OCI-LY7 (cell line): ENCODE measurements at regions not wholly inside any gene's neighbourhood (a gene's known extent, or its start where the extent isn't known, plus 50 kb on each side); places are given as distances from the start of the nearest gene placed in this dataset.

ENCODE experiments used
- BruUV-seq: library from RNA; stranded (reverse); fragments of 400-500 nt; replicated peaks from 2 replicates; lab custom pipeline; 2021; lab: Mats Ljungman, UMichigan
- CTCF ChIA-PET: fragments of 300-600 bp; sonication (Branson Sonifier 250); formaldehyde crosslinking; loops from one replicate; lab custom pipeline; 2022; ENCODE audit warnings: antibody characterized with exemption; ENCODE audit not compliant: unreplicated experiment; lab: Charles Lee
- POLR2A ChIA-PET: fragments of 300-600 bp; sonication (Branson Sonifier 250); formaldehyde crosslinking; loops from one replicate; lab custom pipeline; 2022; ENCODE audit warnings: antibody characterized with exemption; lab: Charles Lee
- DNase-seq: peaks from one replicate; pipeline ENCODE4 v3.0.0-alpha.2; 2015; ENCODE audit warnings: low spot score
- H2AFZ ChIP-seq: fragments of 200-600 bp; sonication (generic), shearing (Covaris generic); 2 replicates; pipeline ENCODE4 v1.6.1; 2014; ENCODE audit warnings: mild to moderate bottlenecking, antibody characterized with exemption, low read length, moderate library complexity
- H3K27ac ChIP-seq: fragments of 200-600 bp; sonication (generic); 2 replicates; pipeline ENCODE4 v1.5.1; 2014; ENCODE audit warnings: mixed run types, low read depth, mild to moderate bottlenecking, moderate library complexity, low read length, inconsistent platforms; ENCODE audit not compliant: poor library complexity, severe bottlenecking
- H3K36me3 ChIP-seq: fragments of 200-600 bp; sonication (generic); 2 replicates; pipeline ENCODE4 v1.6.1; 2014; ENCODE audit warnings: mild to moderate bottlenecking, antibody characterized with exemption, low read length, moderate library complexity, mixed read lengths; ENCODE audit not compliant: insufficient read depth
- H3K4me1 ChIP-seq: fragments of 200-600 bp; sonication (generic); 2 replicates; pipeline ENCODE4 v1.5.1; 2014; ENCODE audit warnings: mild to moderate bottlenecking, low read length; ENCODE audit not compliant: insufficient read depth, poor library complexity, severe bottlenecking
- H3K4me2 ChIP-seq: fragments of 200-600 bp; sonication (generic); 2 replicates; pipeline ENCODE4 v1.6.1; 2014; ENCODE audit warnings: mild to moderate bottlenecking, low read length
- H3K4me3 ChIP-seq: fragments of 200-600 bp; sonication (generic); 2 replicates; pipeline ENCODE4 v1.5.1; 2014; ENCODE audit warnings: mild to moderate bottlenecking, low read depth, low read length; ENCODE audit not compliant: poor library complexity, severe bottlenecking
- H3K79me2 ChIP-seq: fragments of 200-600 bp; sonication (generic); 2 replicates; pipeline ENCODE4 v1.6.1; 2016; ENCODE audit warnings: low read depth, mild to moderate bottlenecking, low read length, moderate library complexity, mixed read lengths; ENCODE audit not compliant: insufficient read depth
- H3K9me2 ChIP-seq: fragments of 200-600 bp; sonication (generic); 2 replicates; pipeline ENCODE4 v1.6.1; 2016; ENCODE audit warnings: mild to moderate bottlenecking, low read length, mixed read lengths; ENCODE audit not compliant: insufficient read depth
- H3K9me3 ChIP-seq: fragments of 200-600 bp; sonication (generic); 2 replicates; pipeline ENCODE4 v1.6.1; 2014; ENCODE audit warnings: mild to moderate bottlenecking, mixed run types, low read length, mixed read lengths
- H4K20me1 ChIP-seq: fragments of 200-600 bp; sonication (generic); 2 replicates; pipeline ENCODE4 v1.6.1; 2014; ENCODE audit warnings: mild to moderate bottlenecking, antibody characterized with exemption, low read length, moderate library complexity, mixed read lengths; ENCODE audit not compliant: insufficient read depth
- EZH2phosphoT487 ChIP-seq: fragments of 200-600 bp; sonication (generic); IDR thresholded peaks from 2 replicates; pipeline ENCODE4 v1.6.1; 2018; ENCODE audit warnings: low read depth, borderline replicate concordance, mild to moderate bottlenecking, mixed run types, antibody characterized with exemption, low read length, moderate library complexity, mixed read lengths
- intact Hi-C: fragments of 100-400 bp; cut with micrococcal nuclease; formaldehyde crosslinking; loops from one replicate; pipeline ENCODE4 v1.10.0; 2022; ENCODE audit not compliant: unreplicated experiment
- TF ChIP-seq, protein P1 (sequence below): fragments of 200-600 bp; sonication (generic); conservative IDR thresholded peaks from 2 replicates; pipeline ENCODE4 v1.5.1; 2014; ENCODE audit warnings: mild to moderate bottlenecking, antibody characterized with exemption, low read length, moderate library complexity, mixed read lengths

DNA sequence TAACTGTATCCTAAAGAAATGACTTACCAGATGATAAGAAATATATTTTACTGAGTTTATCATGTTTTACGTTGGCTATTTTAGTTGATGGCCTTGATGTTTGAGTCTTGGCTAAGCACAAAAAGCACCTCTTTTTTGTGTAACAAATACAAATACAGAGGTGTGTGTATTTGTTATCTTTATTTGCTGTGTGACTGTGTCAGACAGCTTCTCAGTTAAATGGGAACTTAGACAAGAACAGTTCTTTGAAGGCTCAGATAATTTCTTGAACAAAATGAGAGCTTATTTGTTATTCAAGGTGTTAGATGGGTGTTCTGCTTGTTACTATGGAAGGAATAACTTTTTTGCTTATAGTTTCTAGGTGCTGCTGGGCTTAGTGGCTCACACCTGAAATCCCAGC is 95.4 kb downstream of the RPS12 start:
- DNase-seq = no peak
- no peaks in the 10 kb centered on the region for H3K79me2 ChIP-seq
- H3K4me2 ChIP-seq = no peak overlapping the region
- H4K20me1 ChIP-seq = no peaks in the 10 kb centered on the region
- no peak for TF ChIP-seq EZH2phosphoT487
- TF ChIP-seq, protein P1, sequence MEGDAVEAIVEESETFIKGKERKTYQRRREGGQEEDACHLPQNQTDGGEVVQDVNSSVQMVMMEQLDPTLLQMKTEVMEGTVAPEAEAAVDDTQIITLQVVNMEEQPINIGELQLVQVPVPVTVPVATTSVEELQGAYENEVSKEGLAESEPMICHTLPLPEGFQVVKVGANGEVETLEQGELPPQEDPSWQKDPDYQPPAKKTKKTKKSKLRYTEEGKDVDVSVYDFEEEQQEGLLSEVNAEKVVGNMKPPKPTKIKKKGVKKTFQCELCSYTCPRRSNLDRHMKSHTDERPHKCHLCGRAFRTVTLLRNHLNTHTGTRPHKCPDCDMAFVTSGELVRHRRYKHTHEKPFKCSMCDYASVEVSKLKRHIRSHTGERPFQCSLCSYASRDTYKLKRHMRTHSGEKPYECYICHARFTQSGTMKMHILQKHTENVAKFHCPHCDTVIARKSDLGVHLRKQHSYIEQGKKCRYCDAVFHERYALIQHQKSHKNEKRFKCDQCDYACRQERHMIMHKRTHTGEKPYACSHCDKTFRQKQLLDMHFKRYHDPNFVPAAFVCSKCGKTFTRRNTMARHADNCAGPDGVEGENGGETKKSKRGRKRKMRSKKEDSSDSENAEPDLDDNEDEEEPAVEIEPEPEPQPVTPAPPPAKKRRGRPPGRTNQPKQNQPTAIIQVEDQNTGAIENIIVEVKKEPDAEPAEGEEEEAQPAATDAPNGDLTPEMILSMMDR = no peak
- ChIA-PET POLR2A (no interaction called here), CTCF (interaction anchor here (0.6 kb wide), 1 partner anchor 91 kb away, joined by 3 read pairs; no protein-coding TSS in a partner anchor)
- H3K9me3 ChIP-seq = no peaks in the 10 kb centered on the region
- no TSS peak for BruUV-seq
- no peaks in the 10 kb centered on the region for H3K9me2 ChIP-seq
- H2AFZ ChIP-seq = no peak overlapping the region
- H3K4me1 ChIP-seq = no peaks in the 10 kb centered on the region
- no peak overlapping the region for H3K4me3 ChIP-seq
- H3K36me3 ChIP-seq = no peaks in the 10 kb centered on the region
- intact Hi-C loops = no loop called here
- no peak overlapping the region for H3K27ac ChIP-seq

DNA sequence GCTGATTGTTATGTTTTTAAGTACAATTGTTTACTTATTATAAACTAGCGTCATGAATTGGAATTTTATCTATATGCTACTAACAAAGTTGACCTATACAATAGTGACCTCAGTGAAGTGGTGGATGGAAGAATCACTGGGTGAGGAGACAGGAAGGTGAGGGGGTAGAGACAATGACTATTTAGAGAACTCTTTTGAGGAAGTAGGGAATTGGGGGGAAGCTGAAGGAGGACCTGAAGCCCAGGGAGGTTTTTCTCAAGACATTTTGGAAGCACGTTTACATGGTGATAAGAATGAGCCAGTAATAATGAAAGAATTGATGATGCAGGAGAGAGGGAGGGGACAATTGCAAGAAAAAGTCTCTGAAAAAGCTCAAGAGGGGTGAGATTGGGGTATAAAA is 96.4 kb downstream of the RPS12 start:
- intact Hi-C loops = no loop called here
- no peaks in the 10 kb centered on the region for H3K4me1 ChIP-seq
- no peak for TF ChIP-seq EZH2phosphoT487
- TF ChIP-seq, protein P1 = no peak
- ChIA-PET CTCF (no interaction called here), POLR2A (no interaction called here)
- no peak overlapping the region for H2AFZ ChIP-seq
- DNase-seq = no peak
- no TSS peak for BruUV-seq
- no peaks in the 10 kb centered on the region for H3K36me3 ChIP-seq
- H3K79me2 ChIP-seq = no peaks in the 10 kb centered on the region
- no peaks in the 10 kb centered on the region for H4K20me1 ChIP-seq
- H3K4me3 ChIP-seq = no peak overlapping the region
- H3K9me2 ChIP-seq = no peaks in the 10 kb centered on the region
- H3K4me2 ChIP-seq = no peak overlapping the region
- no peaks in the 10 kb centered on the region for H3K9me3 ChIP-seq
- H3K27ac ChIP-seq = no peak overlapping the region

DNA sequence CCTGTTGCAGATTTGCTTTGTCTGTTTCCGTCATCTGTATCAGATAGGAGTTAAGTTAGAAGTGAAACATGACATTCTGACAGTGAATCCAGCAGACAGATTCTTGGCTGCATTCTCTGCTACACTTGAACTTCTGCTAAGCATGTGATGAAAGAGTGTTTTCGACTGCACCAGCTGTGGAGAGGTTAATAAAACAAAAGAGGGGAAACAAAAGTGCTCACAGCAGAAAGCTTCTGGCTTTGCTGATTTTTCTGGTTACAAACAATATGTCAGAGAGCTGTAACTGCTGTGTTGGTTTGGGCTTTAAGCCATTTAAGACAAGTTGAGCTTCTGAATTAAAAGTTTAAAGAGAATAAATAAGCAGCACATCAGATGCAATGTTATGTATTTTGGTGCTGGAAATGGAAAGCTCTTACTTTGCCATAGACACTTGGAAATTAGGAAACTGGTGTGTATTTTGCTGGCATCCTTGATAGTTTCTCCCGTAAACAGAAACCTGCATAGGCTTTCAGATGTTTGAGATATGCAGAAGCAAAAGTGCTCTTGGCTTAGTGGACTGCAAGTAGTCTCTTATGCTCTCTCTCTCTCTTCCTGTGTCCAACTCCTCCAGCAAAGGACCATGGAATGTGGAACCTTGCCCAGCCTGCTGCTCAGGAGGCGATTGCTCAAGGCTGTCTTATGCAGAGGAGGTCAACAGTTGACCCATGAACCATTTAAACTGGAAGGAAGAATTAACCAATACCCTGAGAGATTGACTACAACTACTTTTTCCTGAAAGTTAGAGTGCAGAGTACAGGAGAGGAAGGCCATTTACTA is 104.9 kb downstream of the RPS12 start:
- Histone ChIP-seq H3K4me2 (no peak overlapping the region), H4K20me1 (no peaks in the 10 kb centered on the region), H3K27ac (no peak overlapping the region), H3K36me3 (no peaks in the 10 kb centered on the region), H2AFZ (no peak overlapping the region), H3K79me2 (no peaks in the 10 kb centered on the region), H3K4me3 (no peak overlapping the region), H3K9me3 (no peaks in the 10 kb centered on the region), H3K9me2 (no peaks in the 10 kb centered on the region), H3K4me1 (no peaks in the 10 kb centered on the region)
- TF ChIP-seq, protein P1 = no peak
- no peak for TF ChIP-seq EZH2phosphoT487
- intact Hi-C loops = no loop called here
- CTCF ChIA-PET = no interaction called here
- no peak for DNase-seq
- BruUV-seq = no TSS peak
- POLR2A ChIA-PET = no interaction called here
